Daoy (cell line): ENCODE measurements at regions not wholly inside any gene's neighbourhood (a gene's known extent, or its start where the extent isn't known, plus 50 kb on each side); places are given as distances from the start of the nearest gene placed in this dataset.

Source experiments
- DNase-seq: peaks from one replicate; pipeline ENCODE4 v3.0.0-alpha.2; 2015; ENCODE audit warnings: low read depth

DNA sequence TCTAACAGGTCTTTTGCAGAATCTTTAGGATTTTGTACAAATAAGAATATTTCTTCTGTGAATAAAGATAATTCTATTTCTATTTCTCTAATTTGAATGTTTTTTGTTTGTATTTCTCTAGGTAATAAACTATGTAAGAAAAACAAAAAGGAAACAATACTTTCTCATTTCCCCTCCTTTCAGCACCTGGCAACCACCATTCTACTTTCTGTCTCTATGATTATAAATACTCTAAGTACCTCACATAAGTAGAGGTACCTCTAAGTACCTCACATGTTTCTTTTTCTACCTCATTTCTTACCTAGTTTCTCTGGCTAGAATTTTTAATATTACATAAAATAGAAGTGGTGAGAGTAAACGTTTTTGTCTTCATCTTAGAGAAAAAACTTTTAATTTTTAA, 550.0 kb downstream of the EPHA5 start:
- no peak for DNase-seq

- no peak for DNase-seq
These were observed 567.9 kb downstream of the EPHA5 start for GRCh38 chr4:65102419-65102818.

- DNase-seq, result no peak
These were observed 573.7 kb downstream of the EPHA5 start for GRCh38 chr4:65096630-65097029.

GRCh38 chr4:65089666-65090065, 580.6 kb downstream of the EPHA5 start:
- peak; percentile 9 for DNase-seq

DNA sequence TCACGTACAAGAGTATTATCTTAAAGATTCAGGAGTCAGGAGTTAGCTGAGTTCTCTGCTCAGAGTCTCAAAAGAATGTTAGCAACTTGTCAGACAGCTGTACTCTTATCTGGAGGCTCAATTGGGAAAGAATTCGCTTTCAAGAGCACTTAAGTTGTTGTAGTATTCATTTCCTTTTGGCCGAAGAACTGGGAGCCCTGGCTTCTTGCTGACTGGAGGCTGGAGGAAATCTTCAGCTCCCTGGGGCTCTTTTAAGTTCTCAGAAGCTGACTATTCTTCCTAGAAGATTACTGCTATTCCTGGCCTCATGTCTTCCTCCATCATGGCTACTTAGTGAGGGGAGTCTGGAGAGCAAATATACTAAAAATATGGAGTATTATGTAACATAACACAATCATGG, 587.2 kb downstream of the EPHA5 start:
- no peak for DNase-seq

GRCh38 chr4:65071564-65071963, 598.7 kb downstream of the EPHA5 start:
- no peak for DNase-seq

GRCh38 chr4:65069177-65069576, 601.1 kb downstream of the EPHA5 start:
- DNase-seq, result no peak

DNA sequence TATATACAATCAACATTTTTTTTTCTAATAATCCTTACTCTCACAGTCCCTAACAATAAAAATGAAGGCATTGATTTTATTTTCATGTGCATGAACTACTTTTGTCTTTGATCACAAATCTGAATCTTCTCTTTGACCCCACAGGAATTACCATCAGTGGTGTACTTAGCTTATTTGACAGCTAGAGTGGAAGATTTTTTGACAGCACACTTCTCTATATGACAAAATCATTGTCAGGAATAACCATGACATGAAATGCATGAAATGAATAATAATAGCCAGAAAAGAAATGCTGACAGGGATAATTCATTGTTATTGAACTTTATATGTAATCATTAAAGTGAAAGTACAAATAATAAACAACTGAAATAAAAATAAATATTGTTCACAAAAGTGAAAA, 604.2 kb downstream of the EPHA5 start:
- DNase-seq, result no peak

DNA sequence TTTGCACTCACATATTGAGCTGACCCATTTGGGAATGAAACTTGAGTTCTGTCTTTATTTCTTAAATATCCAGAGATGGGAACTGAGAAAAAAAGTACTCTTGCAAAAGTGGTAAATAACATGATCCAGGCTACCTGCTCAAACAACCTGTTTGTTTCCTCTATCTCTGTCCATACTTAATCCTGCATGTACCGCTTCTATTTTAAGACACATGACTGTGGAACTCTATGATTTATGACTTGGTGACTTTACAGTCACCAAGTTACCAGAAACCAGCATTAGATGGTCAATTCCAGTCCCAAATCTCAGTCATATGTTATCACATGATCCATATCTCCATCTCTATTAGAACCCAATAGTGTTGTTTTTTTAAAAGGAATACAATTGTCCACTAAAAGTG, 606.7 kb downstream of the EPHA5 start:
- no peak for DNase-seq

DNA sequence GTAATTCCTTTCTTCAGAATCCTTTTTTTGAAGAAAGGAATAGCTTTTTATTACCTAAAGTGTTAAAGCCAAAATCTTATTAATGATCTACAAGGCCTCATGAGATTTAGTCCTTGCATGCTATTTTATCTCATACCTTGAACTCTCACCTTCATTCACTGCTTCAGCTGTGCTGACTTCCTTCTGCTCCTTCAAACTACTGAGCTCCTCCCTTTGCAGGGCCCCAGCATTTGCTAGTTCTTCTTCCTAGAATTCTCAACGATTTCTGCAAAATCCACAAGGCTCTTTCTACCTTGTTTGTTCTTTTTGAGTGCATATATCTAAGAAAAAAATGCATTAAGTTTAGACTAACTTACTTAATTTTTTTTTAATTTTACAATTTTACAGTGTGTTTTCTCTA, 619.5 kb downstream of the EPHA5 start:
- no peak for DNase-seq

DNA sequence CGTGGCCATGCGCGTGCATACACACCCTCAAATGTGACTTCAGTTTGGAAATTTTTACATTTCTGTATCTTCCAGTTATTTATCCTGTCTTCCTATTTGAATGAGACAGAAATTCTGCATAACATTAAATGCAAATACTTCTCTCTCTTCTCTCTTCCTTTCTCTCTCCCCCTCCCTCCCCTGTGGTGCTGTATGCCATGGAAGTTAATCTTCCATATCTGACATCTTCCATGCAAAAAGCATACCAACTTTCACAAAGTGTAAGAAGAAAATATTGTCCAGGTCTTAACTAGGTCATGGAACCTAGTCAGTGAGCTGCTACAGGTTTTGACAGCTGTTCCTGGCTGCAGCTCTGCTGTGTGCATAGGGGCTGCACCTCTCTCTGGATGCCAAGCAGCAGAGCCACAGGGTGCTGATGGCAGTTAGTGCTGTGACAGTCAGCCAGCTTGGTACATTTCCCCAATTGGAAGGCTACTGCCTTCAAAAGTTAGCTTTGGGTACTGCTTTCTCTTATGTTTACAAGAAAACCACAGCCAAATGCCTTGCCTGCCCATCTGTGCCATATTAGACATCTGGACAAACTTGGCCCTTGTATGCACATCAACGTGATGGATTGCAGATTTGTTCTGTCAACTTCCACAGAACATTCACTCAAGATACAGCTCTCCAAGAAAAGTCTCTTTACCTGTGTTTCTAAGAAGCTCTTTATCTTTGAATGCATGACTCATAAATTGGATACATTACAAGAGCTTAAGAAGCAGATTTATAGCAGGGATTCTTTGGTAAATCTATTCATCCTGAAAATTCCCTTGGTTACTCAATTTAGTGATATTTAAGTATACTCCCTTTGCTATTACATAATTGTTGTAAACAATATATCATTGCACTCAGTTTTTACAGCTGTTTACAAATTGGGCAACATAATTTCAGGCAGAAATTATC, 623.8 kb downstream of the EPHA5 start:
- DNase-seq, result no peak

DNA sequence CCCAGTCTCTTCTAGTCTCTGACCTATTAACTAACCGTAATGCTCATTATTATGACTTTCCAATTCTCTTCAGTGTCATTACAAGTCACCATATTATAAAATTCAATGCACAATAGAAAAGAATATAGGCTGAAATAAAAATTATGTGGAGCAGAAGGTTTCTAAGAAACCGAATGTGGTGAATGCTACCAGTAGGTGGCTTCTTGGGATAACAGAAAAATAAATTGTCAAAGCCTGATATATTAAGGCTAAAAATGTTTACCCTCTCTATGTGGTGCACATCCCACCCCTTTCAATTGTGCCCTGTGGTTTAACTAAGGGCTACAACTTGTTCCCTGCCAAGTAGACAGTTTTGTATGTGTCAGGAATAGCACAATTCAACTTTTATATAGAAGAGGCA, 624.6 kb upstream of the TECRL start:
- DNase-seq, result no peak

- DNase-seq, result no peak
These were observed 619.3 kb upstream of the TECRL start for GRCh38 chr4:65028592-65028991.

DNA sequence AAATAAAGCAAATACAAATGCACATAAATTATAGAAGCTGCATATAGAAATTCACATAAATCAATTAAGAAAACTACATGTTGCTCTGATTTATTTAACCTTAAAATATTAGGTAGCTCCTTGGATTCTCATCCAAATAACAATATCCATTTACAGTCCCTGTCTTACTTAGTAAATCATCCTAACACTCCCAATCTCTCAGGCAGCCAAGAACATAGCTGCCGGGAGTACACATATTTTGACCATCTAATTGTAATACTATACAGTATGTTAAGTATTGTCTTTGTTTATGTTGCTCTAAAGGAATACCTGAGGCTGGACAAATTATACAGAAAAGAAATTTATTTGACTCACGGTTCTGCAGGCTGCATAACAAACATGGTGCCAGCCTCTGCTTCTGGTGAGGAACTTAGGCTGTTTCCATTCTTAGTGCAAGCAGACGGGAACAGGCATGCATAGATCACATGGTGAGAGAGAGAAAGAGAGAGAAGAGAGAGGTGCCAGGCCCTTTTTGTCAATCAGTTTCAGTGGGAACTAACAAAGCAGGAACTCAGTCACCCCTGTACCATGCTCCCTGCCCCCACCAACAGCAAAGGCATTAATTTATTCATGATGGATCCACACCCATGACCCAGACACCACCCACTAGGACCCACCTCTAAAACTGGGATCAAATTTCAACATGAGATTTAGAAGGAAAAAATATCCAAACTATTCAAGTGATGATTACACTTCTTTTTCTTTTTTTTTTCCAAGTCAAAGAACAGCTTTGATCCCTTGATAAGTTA, 614.8 kb upstream of the TECRL start:
- no peak for DNase-seq

GRCh38 chr4:65023081-65023480, 613.8 kb upstream of the TECRL start:
- DNase-seq, result no peak

GRCh38 chr4:65021737-65022136, 612.5 kb upstream of the TECRL start:
- no peak for DNase-seq

DNA sequence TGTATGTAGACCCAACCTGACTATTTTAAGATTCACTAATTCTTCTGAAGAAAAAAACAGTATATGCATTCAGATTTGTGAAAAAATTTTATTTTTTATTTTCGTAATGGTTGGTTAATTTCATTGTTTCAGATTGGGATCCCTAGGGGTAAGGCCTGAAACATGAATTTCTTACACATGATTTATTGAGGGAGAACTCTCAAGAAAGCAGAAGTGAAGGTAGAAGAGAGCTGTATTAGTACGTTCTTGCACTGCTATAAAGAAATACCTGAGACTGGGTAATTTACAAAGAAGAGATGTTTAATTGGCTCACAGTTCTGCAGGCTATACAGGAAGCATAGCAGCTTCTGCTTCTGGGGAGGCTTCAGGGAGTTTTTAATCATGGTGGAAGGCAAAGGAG, 611.9 kb upstream of the TECRL start:
- DNase-seq, result no peak

DNA sequence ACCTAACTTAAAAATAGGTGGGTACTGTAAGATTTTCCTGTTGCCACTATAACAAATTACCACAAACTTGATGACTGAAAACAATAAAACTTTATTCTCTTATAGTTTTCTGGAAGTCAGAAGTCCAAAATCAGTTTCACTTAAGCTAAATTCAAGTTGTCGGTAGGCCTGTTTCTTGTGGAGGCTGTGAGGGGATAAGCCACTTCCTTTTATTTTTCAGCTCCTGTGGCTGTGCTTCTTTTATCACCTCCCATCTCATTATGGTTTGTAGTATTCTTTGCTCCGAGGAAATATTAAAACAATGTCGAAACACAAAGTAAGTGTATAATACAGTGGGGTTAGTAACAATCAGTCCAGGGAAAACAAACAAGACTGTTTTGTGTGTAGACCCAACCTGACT, 610.5 kb upstream of the TECRL start:
- DNase-seq, result no peak

DNA sequence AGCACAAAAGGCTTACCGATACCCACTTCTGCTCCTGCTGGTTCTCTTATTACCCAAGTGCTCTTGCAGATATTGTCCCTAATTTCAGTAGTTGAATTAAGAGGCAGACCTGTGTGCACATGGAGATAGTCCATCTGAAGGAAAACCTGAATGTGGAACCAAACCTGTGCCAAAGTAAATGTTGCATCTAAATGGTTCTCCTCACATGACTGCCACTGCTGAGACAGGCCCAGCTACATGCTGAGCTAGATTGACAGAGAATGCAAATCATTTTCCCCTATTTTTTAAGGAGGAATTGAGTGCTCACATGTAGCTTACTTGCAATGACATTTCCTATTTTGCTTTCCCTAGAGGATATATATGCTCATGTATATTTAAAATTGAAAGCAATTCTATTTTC, 609.1 kb upstream of the TECRL start:
- no peak for DNase-seq

DNA sequence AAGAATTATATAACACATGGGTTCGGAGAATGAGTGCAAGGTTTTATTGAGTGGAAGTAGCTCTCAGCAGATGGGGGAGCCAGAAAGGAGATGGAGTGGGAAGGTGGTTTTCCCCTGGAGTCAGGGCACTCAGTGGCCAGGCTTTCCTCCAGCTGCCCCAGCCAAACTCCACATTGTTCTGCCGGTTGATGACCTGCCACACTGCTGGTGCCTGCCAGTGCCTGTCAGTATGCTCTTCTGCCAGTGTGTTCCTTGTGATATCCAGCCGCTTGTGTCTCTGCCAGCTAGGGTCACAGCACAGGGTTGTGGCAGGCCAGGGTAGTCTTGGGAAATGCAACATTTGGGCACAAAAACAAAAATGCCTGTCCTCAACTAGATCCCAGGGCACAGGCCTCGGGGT, 604.8 kb upstream of the TECRL start:
- no peak for DNase-seq

- DNase-seq, result peak; percentile 9
These were observed 598.7 kb upstream of the TECRL start for GRCh38 chr4:65007841-65008439.

DNA sequence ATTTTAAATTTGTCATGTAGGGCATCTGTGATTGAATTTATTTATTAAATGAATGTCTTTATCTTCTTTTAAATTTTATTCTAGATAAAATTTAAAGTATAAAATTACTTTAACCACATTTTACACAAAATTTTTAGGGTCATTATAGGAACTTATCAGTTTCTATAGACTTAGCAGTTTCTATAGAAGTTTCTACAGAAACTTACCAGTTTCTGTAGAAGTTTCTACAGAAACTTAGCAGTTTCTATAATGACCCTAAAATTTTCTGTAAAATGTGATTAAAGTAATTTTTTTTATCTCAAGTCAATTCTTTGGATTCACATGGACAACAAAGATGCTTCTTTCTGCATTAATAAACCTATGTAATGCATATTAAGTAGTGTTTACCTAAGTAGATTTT, 565.9 kb upstream of the TECRL start:
- DNase-seq, result no peak

- no peak for DNase-seq
These were observed 559.8 kb upstream of the TECRL start for GRCh38 chr4:64969081-64969480.
